Right lobe of liver (tissue), 4 donors: ENCODE measurements at regions not wholly inside any gene's neighbourhood (a gene's known extent, or its start where the extent isn't known, plus 50 kb on each side); places are given as distances from the start of the nearest gene placed in this dataset.

Experiments
- POLR2A ChIP-seq: fragments of 450-650 bp; IDR thresholded peaks from one replicate; pipeline ENCODE4 v1.6.1; 2017; ENCODE audit warnings: antibody characterized with exemption, mild to moderate bottlenecking
- TF ChIP-seq, protein P1 (sequence below), 4 donors: fragments of 200-600 bp in 3 of 4; fragments of 450-650 bp in 1 of 4; IDR thresholded peaks; one replicate each; pipeline versions ENCODE4 v1.5.1 to v1.8.0; 2016 to 2022; ENCODE audit warnings: antibody characterized with exemption in 4 of 4, mild to moderate bottlenecking in 2 of 4
- donor health status: DM: no; HTN: no; CAD: no.
- donor health status: DM: no; HTN: no; CAD: no.
- donor health status: DM: no; HTN: yes; CAD: no.

GRCh38 chr2:185990861-185991525 lies 252.4 kb downstream of the FSIP2 start:
- no peak for TF ChIP-seq POLR2A
- TF ChIP-seq, protein P1, sequence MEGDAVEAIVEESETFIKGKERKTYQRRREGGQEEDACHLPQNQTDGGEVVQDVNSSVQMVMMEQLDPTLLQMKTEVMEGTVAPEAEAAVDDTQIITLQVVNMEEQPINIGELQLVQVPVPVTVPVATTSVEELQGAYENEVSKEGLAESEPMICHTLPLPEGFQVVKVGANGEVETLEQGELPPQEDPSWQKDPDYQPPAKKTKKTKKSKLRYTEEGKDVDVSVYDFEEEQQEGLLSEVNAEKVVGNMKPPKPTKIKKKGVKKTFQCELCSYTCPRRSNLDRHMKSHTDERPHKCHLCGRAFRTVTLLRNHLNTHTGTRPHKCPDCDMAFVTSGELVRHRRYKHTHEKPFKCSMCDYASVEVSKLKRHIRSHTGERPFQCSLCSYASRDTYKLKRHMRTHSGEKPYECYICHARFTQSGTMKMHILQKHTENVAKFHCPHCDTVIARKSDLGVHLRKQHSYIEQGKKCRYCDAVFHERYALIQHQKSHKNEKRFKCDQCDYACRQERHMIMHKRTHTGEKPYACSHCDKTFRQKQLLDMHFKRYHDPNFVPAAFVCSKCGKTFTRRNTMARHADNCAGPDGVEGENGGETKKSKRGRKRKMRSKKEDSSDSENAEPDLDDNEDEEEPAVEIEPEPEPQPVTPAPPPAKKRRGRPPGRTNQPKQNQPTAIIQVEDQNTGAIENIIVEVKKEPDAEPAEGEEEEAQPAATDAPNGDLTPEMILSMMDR (IDR thresholded peaks at IDR 0.05): no peak
